ENCODE measurements at regions not wholly inside any gene's neighbourhood (a gene's known extent, or its start where the extent isn't known, plus 50 kb on each side); places are given as distances from the start of the nearest gene placed in this dataset.

GRCh38 chr4:10260777-10261176, 144.2 kb upstream of the WDR1 start:
- TF ChIP-seq CTCF (IDR thresholded peaks at IDR 0.05) (no peak), POLR2AphosphoS5 (IDR thresholded peaks at IDR 0.05) (no peak), POLR2A (IDR thresholded peaks at IDR 0.05) (no peak), EP300 (IDR thresholded peaks at IDR 0.05) (no peak)
